ENCODE measurements at regions not wholly inside any gene's neighbourhood (a gene's known extent, or its start where the extent isn't known, plus 50 kb on each side); places are given as distances from the start of the nearest gene placed in this dataset.
"Not testable (repeated sequence)": the region's sequence is repeated elsewhere in the genome, so short reads cannot be mapped to it uniquely, and the experiment has no call there.

GRCh38 chr4:12403175-12403574, 974.5 kb upstream of the HS3ST1 start:
- DNase-seq (ENCODE audit: missing footprints) (no peak), ATAC-seq (no peak)
- intact Hi-C loops (cut with DNase I), result no loop called here

- no peak for ATAC-seq
- intact Hi-C loops (cut with DNase I), result no loop called here
- DNase-seq (ENCODE audit: missing footprints), result no peak
These were observed 971.1 kb upstream of the HS3ST1 start for GRCh38 chr4:12399781-12400180.

- intact Hi-C loops (cut with DNase I), result no loop called here
- DNase-seq (ENCODE audit: missing footprints), result no peak
- ATAC-seq, result no peak
These were observed 965.1 kb upstream of the HS3ST1 start for GRCh38 chr4:12393631-12394262.

GRCh38 chr4:12389604-12390003, 960.9 kb upstream of the HS3ST1 start:
- intact Hi-C loops (cut with DNase I), result loop anchor here (5.0 kb wide), 1 partner anchor 98 kb away; no protein-coding TSS in a partner anchor
- peak; percentile 80 for ATAC-seq
- DNase-seq (ENCODE audit: missing footprints), result no peak

GRCh38 chr4:12382567-12382966, 953.9 kb upstream of the HS3ST1 start:
- intact Hi-C loops (cut with DNase I), result no loop called here
- no peak for ATAC-seq
- no peak for DNase-seq (ENCODE audit: missing footprints)

- DNase-seq (ENCODE audit: missing footprints), result no peak
- intact Hi-C loops (cut with DNase I), result no loop called here
These were observed 950.5 kb upstream of the HS3ST1 start for GRCh38 chr4:12379191-12379590.

GRCh38 chr4:12375805-12376204, 947.1 kb upstream of the HS3ST1 start:
- DNase-seq (ENCODE audit: missing footprints) (no peak), ATAC-seq (no peak)
- intact Hi-C loops (cut with DNase I), result no loop called here

More at GRCh38 chr4:12379191-12379590, 950.5 kb upstream of the HS3ST1 start:
- no peak for ATAC-seq

GRCh38 chr4:12365869-12366268, 937.2 kb upstream of the HS3ST1 start:
- intact Hi-C loops (cut with DNase I); ATAC-seq; DNase-seq (ENCODE audit: missing footprints): not testable (repeated sequence)

- ATAC-seq (no peak), DNase-seq (ENCODE audit: missing footprints) (no peak)
- intact Hi-C loops (cut with DNase I), result no loop called here
These were observed 931.7 kb upstream of the HS3ST1 start for GRCh38 chr4:12360391-12360790.

GRCh38 chr4:12359420-12359819, 930.7 kb upstream of the HS3ST1 start:
- no peak for ATAC-seq
- intact Hi-C loops (cut with DNase I), result no loop called here
- DNase-seq (ENCODE audit: missing footprints), result no peak

GRCh38 chr4:12333083-12333482, 904.4 kb upstream of the HS3ST1 start:
- DNase-seq (ENCODE audit: missing footprints); ATAC-seq; intact Hi-C loops (cut with DNase I): not testable (repeated sequence)

- no peak for ATAC-seq
- intact Hi-C loops (cut with DNase I), result no loop called here
- DNase-seq (ENCODE audit: missing footprints), result no peak
These were observed 896.3 kb upstream of the HS3ST1 start for GRCh38 chr4:12324965-12325364.

GRCh38 chr4:12319765-12320164, 891.1 kb upstream of the HS3ST1 start:
- intact Hi-C loops (cut with DNase I), result no loop called here
- DNase-seq (ENCODE audit: missing footprints) (no peak), ATAC-seq (no peak)

- intact Hi-C loops (cut with DNase I), result no loop called here
- no peak for DNase-seq (ENCODE audit: missing footprints)
- ATAC-seq, result no peak
These were observed 876.2 kb upstream of the HS3ST1 start for GRCh38 chr4:12304905-12305304.

- intact Hi-C loops (cut with DNase I), result no loop called here
- no peak for ATAC-seq
- no peak for DNase-seq (ENCODE audit: missing footprints)
These were observed 867.7 kb upstream of the HS3ST1 start for GRCh38 chr4:12296366-12296765.

GRCh38 chr4:12293906-12294525, 865.3 kb upstream of the HS3ST1 start:
- ATAC-seq, result peak; percentile 44
- intact Hi-C loops (cut with DNase I), result no loop called here
- DNase-seq (ENCODE audit: missing footprints), result no peak

- ATAC-seq (no peak), DNase-seq (ENCODE audit: missing footprints) (no peak)
- intact Hi-C loops (cut with DNase I), result no loop called here
These were observed 857.7 kb upstream of the HS3ST1 start for GRCh38 chr4:12286351-12286750.

- DNase-seq (ENCODE audit: missing footprints), result no peak
- intact Hi-C loops (cut with DNase I), result no loop called here
- no peak for ATAC-seq
These were observed 841.9 kb upstream of the HS3ST1 start for GRCh38 chr4:12270546-12270945.

GRCh38 chr4:12265554-12265953, 836.9 kb upstream of the HS3ST1 start:
- intact Hi-C loops (cut with DNase I), result no loop called here
- DNase-seq (ENCODE audit: missing footprints) (peak; percentile 1), ATAC-seq (no peak)

- intact Hi-C loops (cut with DNase I), result no loop called here
- peak; percentile 73 for ATAC-seq
- DNase-seq (ENCODE audit: missing footprints), result no peak
These were observed 831.8 kb upstream of the HS3ST1 start for GRCh38 chr4:12260453-12260852.

GRCh38 chr4:12244973-12245372, 816.3 kb upstream of the HS3ST1 start:
- ATAC-seq (no peak), DNase-seq (ENCODE audit: missing footprints) (no peak)
- intact Hi-C loops (cut with DNase I), result no loop called here
